ENCODE measurements at regions not wholly inside any gene's neighbourhood (a gene's known extent, or its start where the extent isn't known, plus 50 kb on each side); places are given as distances from the start of the nearest gene placed in this dataset.

- CTCF ChIA-PET: no interaction called here
- Mint-ChIP-seq H3K27ac (ENCODE audit: unreplicated experiment) (no peak overlapping the region), H3K4me3 (ENCODE audit: low read depth, unreplicated experiment) (no peak overlapping the region), H3K27me3 (ENCODE audit: unreplicated experiment) (no peaks in the 10 kb centered on the region), H3K36me3 (ENCODE audit: insufficient read depth, unreplicated experiment) (no peaks in the 10 kb centered on the region), H3K9me3 (ENCODE audit: low read depth, unreplicated experiment) (peaks cover 22% of the 10 kb centered on the region), H3K4me1 (ENCODE audit: low read depth, unreplicated experiment) (no peaks in the 10 kb centered on the region)
- intact Hi-C loops (cut with micrococcal nuclease; ENCODE audit: unreplicated experiment): no loop called here
- no TSS peak for BruUV-seq (replicated peaks)
- TF ChIP-seq CTCF (IDR thresholded peaks at IDR 0.05; ENCODE audit: unreplicated experiment): no peak
- DNase-seq: no peak
Observed at GRCh38 chr11:133595998-133596590, 63.8 kb upstream of the OPCML start.

GRCh38 chr11:133593036-133593435, 60.7 kb upstream of the OPCML start:
- Mint-ChIP-seq H3K9me3 (ENCODE audit: low read depth, unreplicated experiment) (peaks cover 19% of the 10 kb centered on the region), H3K4me3 (ENCODE audit: low read depth, unreplicated experiment) (no peak overlapping the region), H3K4me1 (ENCODE audit: low read depth, unreplicated experiment) (no peaks in the 10 kb centered on the region), H3K36me3 (ENCODE audit: insufficient read depth, unreplicated experiment) (no peaks in the 10 kb centered on the region), H3K27me3 (ENCODE audit: unreplicated experiment) (no peaks in the 10 kb centered on the region), H3K27ac (ENCODE audit: unreplicated experiment) (no peak overlapping the region)
- CTCF ChIA-PET: no interaction called here
- BruUV-seq (replicated peaks): no TSS peak
- DNase-seq: no peak
- intact Hi-C loops (cut with micrococcal nuclease; ENCODE audit: unreplicated experiment): no loop called here
- TF ChIP-seq CTCF (IDR thresholded peaks at IDR 0.05; ENCODE audit: unreplicated experiment): no peak

- intact Hi-C loops (cut with micrococcal nuclease; ENCODE audit: unreplicated experiment): no loop called here
- Mint-ChIP-seq H3K9me3 (ENCODE audit: low read depth, unreplicated experiment) (peaks cover 13% of the 10 kb centered on the region), H3K36me3 (ENCODE audit: insufficient read depth, unreplicated experiment) (no peaks in the 10 kb centered on the region), H3K27ac (ENCODE audit: unreplicated experiment) (no peak overlapping the region), H3K4me1 (ENCODE audit: low read depth, unreplicated experiment) (no peaks in the 10 kb centered on the region), H3K27me3 (ENCODE audit: unreplicated experiment) (no peaks in the 10 kb centered on the region), H3K4me3 (ENCODE audit: low read depth, unreplicated experiment) (no peak overlapping the region)
- no TSS peak for BruUV-seq (replicated peaks)
- TF ChIP-seq CTCF (IDR thresholded peaks at IDR 0.05; ENCODE audit: unreplicated experiment): no peak
- CTCF ChIA-PET: no interaction called here
- no peak for DNase-seq
Observed at GRCh38 chr11:133586903-133587517, 54.7 kb upstream of the OPCML start.

- CTCF ChIA-PET: no interaction called here
- no peak for TF ChIP-seq CTCF (IDR thresholded peaks at IDR 0.05; ENCODE audit: unreplicated experiment)
- intact Hi-C loops (cut with micrococcal nuclease; ENCODE audit: unreplicated experiment): no loop called here
- no TSS peak for BruUV-seq (replicated peaks)
- H3K4me3 Mint-ChIP-seq (ENCODE audit: low read depth, unreplicated experiment): no peak overlapping the region
- H3K9me3 Mint-ChIP-seq (ENCODE audit: low read depth, unreplicated experiment): peaks cover 22% of the 10 kb centered on the region
- H3K4me1 Mint-ChIP-seq (ENCODE audit: low read depth, unreplicated experiment): no peaks in the 10 kb centered on the region
- no peak overlapping the region for H3K27ac Mint-ChIP-seq (ENCODE audit: unreplicated experiment)
- DNase-seq: no peak
- H3K27me3 Mint-ChIP-seq (ENCODE audit: unreplicated experiment): no peaks in the 10 kb centered on the region
- no peaks in the 10 kb centered on the region for H3K36me3 Mint-ChIP-seq (ENCODE audit: insufficient read depth, unreplicated experiment)
Observed at GRCh38 chr11:133582750-133583149, 50.4 kb upstream of the OPCML start.
